ENCODE measurements at regions not wholly inside any gene's neighbourhood (a gene's known extent, or its start where the extent isn't known, plus 50 kb on each side); places are given as distances from the start of the nearest gene placed in this dataset.

DNA sequence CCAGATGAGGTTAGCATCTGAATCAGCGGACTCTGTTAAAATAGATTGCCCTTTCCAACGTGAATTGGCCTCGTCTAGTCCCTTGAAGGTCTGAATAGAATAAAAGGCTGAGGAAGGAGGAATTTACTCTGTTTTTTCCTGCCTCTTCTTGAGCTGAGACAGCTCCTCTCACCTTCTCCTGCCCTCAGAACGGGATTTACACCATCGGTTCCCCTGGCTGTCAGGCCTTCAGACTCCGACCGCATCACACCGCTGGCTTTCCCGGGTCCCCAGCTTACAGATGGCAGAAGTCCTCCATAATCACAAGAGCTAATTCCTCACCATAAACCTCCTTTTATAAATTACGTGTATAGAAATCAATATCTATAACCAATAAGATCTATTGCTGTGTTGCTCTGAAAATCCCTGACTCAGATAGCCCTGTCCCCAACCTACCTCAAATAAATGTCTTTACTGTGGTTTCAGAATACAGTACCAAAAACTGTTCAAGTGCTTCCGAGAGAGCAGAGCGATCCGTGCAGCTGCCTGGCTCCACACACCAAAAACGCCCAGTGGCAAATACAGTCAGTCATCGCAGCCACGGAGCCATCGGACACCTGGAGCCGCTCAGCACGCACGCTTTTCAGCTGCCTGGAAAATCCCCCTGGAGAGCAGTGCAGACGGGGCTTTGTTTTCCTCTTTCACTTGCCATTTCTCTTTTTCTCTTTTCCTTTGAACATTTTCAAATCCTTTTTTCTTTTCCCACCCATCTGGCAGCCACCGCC, 196.9 kb downstream of the NRP2 start:
- TF ChIP-seq, protein P1, sequence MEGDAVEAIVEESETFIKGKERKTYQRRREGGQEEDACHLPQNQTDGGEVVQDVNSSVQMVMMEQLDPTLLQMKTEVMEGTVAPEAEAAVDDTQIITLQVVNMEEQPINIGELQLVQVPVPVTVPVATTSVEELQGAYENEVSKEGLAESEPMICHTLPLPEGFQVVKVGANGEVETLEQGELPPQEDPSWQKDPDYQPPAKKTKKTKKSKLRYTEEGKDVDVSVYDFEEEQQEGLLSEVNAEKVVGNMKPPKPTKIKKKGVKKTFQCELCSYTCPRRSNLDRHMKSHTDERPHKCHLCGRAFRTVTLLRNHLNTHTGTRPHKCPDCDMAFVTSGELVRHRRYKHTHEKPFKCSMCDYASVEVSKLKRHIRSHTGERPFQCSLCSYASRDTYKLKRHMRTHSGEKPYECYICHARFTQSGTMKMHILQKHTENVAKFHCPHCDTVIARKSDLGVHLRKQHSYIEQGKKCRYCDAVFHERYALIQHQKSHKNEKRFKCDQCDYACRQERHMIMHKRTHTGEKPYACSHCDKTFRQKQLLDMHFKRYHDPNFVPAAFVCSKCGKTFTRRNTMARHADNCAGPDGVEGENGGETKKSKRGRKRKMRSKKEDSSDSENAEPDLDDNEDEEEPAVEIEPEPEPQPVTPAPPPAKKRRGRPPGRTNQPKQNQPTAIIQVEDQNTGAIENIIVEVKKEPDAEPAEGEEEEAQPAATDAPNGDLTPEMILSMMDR (IDR thresholded peaks at IDR 0.05), result no peak
- TF ChIP-seq POLR2A (IDR thresholded peaks at IDR 0.05), result no peak
- TF ChIP-seq POLR2AphosphoS5 (IDR thresholded peaks at IDR 0.05), result no peak
